ENCODE measurements at regions not wholly inside any gene's neighbourhood (a gene's known extent, or its start where the extent isn't known, plus 50 kb on each side); places are given as distances from the start of the nearest gene placed in this dataset.
"Not testable (repeated sequence)": the region's sequence is repeated elsewhere in the genome, so short reads cannot be mapped to it uniquely, and the experiment has no call there.

DNA sequence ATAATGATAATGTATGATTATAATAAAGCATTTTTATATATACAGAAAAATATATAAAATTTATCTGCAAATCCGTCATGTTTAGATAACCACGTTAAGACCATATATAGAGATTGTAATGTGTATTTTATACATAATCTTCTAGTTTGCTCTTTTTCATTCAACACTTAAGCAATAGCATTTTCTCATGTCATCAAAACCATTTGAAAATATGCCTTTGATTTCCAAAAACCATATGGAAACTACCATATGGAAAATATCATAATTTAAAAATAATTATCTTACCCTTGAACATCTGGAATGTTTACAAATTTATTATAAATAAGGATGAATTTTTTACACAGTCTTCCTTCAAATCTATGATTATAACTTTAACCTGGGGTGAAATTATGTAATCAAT lies 250.4 kb upstream of the NPSR1 start:
- Mint-ChIP-seq H3K4me3 (no peak overlapping the region), H3K36me3 (ENCODE audit: insufficient read depth) (no peaks in the 10 kb centered on the region), H3K9me3 (no peaks in the 10 kb centered on the region), H3K27me3 (ENCODE audit: low read depth) (no peaks in the 10 kb centered on the region), H3K4me1 (ENCODE audit: low read depth) (no peaks in the 10 kb centered on the region)
- ATAC-seq (no peak), DNase-seq (no peak)

DNA sequence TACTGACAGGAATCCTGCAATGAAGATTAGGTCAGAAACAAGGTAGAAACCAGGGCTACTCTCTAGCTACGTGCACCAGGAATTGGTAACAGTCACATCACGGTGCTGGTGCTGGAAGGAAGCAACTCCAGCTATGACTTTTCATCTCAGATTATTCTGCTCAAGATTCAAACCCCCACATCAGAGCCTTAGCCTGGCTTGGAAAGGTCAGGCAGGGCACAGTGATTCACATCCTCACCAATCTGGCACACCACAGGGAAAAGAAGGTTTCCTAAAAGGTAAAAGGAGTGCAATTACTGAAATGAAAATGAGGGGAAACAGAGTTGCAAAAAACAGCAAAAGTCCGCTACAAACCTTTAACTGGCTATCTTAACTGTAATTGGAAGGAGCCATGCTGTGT lies 240.2 kb upstream of the NPSR1 start:
- no peaks in the 10 kb centered on the region for H3K4me1 Mint-ChIP-seq (ENCODE audit: low read depth)
- no peak overlapping the region for H3K4me3 Mint-ChIP-seq
- H3K36me3 Mint-ChIP-seq (ENCODE audit: insufficient read depth) = no peaks in the 10 kb centered on the region
- DNase-seq (no peak), ATAC-seq (no peak)
- H3K27me3 Mint-ChIP-seq (ENCODE audit: low read depth) = no peaks in the 10 kb centered on the region
- H3K9me3 Mint-ChIP-seq = no peaks in the 10 kb centered on the region

DNA sequence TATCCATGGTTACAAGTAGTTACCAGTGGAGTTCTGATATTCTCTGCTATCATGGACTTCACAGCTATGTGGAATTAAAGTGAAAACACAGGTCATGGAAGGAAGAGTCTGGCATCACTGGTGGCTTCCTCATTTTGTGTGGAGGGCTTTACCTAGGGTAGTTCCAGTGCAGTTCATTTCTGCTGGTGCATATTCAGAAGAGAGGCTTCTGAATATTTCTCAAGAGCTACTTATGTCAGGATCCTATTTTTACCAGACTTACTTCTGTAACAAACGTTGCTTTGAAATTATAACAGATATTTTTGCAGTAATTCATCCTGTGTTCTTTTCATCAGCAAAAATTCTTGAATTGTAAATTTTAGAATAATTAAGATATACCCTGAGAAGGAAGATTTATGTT lies 236.5 kb upstream of the NPSR1 start:
- Mint-ChIP-seq H3K4me3 (no peak overlapping the region), H3K4me1 (ENCODE audit: low read depth) (no peaks in the 10 kb centered on the region), H3K36me3 (ENCODE audit: insufficient read depth) (no peaks in the 10 kb centered on the region), H3K27me3 (ENCODE audit: low read depth) (no peaks in the 10 kb centered on the region), H3K9me3 (no peaks in the 10 kb centered on the region)
- DNase-seq = no peak
- no peak for ATAC-seq

DNA sequence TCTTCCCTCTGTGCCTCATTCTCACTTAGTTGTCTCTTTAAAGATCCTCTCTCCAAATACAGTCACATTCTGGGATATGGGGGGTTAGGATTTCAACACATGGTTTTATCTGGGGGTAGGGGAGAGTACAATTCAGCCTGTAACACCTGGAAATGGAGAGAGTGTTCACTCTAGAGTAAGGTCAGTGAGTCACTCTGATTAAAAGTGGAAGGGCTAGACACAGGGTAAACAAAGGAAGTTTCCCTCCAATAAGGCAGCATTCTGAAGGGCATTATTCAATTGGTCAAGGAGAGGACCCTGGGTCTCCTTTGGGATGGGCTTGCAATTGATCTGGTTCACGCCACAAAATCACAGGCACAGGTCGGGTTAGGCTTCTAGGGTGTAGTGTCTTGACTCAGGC lies 232.8 kb upstream of the NPSR1 start:
- H3K4me1 Mint-ChIP-seq (ENCODE audit: low read depth) = no peaks in the 10 kb centered on the region
- H3K36me3 Mint-ChIP-seq (ENCODE audit: insufficient read depth) = no peaks in the 10 kb centered on the region
- DNase-seq (no peak), ATAC-seq (no peak)
- no peaks in the 10 kb centered on the region for H3K9me3 Mint-ChIP-seq
- H3K27me3 Mint-ChIP-seq (ENCODE audit: low read depth) = no peaks in the 10 kb centered on the region
- H3K4me3 Mint-ChIP-seq = no peak overlapping the region

DNA sequence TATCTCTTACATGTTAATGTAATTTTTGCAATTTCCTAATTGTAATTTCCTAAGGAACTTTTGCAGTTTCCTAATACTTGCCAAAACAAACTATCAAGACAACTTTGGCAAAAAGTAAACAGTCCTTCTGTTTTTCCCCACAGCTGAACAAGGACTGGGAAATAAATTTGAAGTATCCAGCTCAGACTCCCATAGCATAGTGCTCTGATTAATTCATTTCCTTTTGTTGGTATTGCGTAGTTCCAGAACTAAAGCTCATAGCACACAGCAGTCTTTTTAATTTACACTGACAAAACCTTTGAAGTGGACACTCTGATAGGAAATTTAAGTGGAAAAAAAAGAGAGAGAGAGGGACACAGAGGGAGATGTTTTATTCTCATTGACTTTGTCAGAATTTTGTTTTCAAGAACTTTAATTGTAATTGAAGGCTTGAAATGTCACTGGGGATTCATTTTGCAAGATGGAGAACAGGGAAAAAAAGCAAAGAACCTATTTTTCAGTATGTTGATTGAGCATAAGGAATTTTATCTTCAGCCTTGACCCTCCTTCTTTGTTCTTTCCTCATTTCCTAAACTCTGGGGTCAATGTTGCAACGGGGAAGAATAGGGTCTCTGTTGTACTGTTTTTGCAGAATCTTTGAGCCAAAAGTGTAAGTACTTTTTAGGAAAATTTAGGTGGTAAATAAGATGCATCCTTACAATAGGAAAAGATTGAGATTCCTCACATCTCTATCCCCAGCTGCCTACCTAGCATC lies 232.2 kb upstream of the NPSR1 start:
- H3K4me1 Mint-ChIP-seq (ENCODE audit: low read depth) = no peaks in the 10 kb centered on the region
- no peaks in the 10 kb centered on the region for H3K27me3 Mint-ChIP-seq (ENCODE audit: low read depth)
- peaks cover 6% of the 10 kb centered on the region for H3K9me3 Mint-ChIP-seq
- H3K4me3 Mint-ChIP-seq = no peak overlapping the region
- no peaks in the 10 kb centered on the region for H3K36me3 Mint-ChIP-seq (ENCODE audit: insufficient read depth)
- ATAC-seq (no peak), DNase-seq (no peak)

DNA sequence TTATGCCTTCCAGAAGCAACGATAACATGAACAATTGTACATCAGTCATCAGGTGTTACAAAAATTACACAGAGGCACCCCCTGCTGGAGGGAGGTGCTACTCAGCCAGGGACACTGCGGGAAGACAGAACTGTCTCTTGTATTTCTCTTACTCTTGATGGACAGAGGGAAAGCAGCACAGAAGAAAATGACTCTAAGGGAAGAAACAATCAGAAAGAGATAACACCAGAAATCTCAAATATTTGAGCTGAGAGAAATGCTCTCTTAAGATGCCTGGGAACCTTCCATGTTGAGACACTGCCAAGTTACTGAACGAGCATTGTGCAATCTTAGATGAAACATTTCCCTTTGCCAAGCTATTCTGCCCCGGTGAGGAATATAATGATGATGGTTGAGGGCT lies 227.6 kb upstream of the NPSR1 start:
- H3K9me3 Mint-ChIP-seq = peaks cover 9% of the 10 kb centered on the region
- no peak for ATAC-seq

DNA sequence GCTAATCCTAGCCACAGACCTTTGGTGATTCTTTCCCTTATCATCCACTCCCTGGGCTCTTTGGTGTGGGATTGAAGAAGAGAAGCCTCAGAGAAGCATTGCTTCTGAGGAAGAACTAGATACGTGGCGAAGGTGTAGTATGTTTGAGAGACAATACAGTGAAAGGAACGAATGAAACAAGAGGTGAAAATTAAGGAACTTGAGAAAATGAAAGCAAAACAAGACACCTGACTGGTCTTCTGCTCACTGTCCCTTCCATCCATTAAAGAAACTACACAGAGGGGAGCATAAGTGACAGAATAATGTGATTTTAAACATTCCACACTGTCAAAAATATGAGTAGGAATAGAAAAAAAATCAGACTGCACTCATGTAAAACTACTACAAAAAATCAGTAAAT lies 219.6 kb upstream of the NPSR1 start:
- H3K4me1 Mint-ChIP-seq (ENCODE audit: low read depth) = no peaks in the 10 kb centered on the region
- H3K36me3 Mint-ChIP-seq (ENCODE audit: insufficient read depth) = no peaks in the 10 kb centered on the region
- DNase-seq (no peak), ATAC-seq (no peak)
- H3K27me3 Mint-ChIP-seq (ENCODE audit: low read depth) = no peaks in the 10 kb centered on the region
- no peak overlapping the region for H3K4me3 Mint-ChIP-seq
- peaks cover 4% of the 10 kb centered on the region for H3K9me3 Mint-ChIP-seq

More for the DNA sequence above, 227.6 kb upstream of the NPSR1 start:
- Mint-ChIP-seq H3K27me3 (ENCODE audit: low read depth) (no peaks in the 10 kb centered on the region), H3K36me3 (ENCODE audit: insufficient read depth) (no peaks in the 10 kb centered on the region), H3K4me3 (no peak overlapping the region), H3K4me1 (ENCODE audit: low read depth) (no peaks in the 10 kb centered on the region)
- DNase-seq = no peak

DNA sequence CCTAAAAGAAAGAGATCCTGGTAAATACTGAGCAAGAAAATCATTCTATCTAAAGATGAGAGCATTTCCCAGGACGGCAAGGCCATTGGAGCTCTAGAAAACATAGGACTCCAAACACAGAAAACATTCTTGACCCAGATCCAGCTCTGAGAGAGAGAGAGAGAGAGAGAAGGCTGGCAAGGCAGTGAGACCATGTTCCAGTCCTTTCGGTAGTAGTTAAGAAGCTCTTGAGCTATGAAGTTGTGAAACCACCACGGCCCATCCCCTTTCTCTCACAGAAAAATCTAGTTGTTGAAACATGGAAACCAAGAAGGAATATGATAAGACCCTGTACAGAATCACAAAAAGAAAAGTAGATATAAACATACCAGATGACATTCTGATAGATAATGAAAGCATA lies 212.4 kb upstream of the NPSR1 start:
- no peak for ATAC-seq
- Mint-ChIP-seq H3K4me1 (ENCODE audit: low read depth) (no peaks in the 10 kb centered on the region), H3K4me3 (no peak overlapping the region), H3K9me3 (peaks cover 7% of the 10 kb centered on the region), H3K27me3 (ENCODE audit: low read depth) (no peaks in the 10 kb centered on the region), H3K36me3 (ENCODE audit: insufficient read depth) (no peaks in the 10 kb centered on the region)
- DNase-seq = no peak

DNA sequence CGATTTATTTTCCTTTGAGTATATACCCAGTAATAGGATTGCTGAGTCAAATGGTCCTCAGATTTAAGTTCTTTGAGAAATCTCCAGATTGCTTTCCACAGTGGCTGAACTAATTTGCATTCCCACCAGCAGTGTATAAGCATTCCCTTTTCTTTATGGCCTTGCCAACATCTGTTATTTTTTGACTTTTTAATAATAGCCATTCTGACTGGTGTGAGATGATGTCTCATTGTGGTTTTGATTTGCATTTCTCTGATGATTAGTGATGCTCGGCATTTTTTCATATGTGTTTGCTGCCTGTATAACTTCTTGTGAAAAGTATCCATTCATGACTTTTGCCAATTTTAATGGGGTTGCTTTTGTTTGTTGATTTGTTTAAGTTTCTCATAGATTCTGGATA lies 209.5 kb upstream of the NPSR1 start:
- H3K4me3 Mint-ChIP-seq; DNase-seq; ATAC-seq; H3K9me3 Mint-ChIP-seq; H3K4me1 Mint-ChIP-seq (ENCODE audit: low read depth); H3K27me3 Mint-ChIP-seq (ENCODE audit: low read depth); H3K36me3 Mint-ChIP-seq (ENCODE audit: insufficient read depth): not testable (repeated sequence)

DNA sequence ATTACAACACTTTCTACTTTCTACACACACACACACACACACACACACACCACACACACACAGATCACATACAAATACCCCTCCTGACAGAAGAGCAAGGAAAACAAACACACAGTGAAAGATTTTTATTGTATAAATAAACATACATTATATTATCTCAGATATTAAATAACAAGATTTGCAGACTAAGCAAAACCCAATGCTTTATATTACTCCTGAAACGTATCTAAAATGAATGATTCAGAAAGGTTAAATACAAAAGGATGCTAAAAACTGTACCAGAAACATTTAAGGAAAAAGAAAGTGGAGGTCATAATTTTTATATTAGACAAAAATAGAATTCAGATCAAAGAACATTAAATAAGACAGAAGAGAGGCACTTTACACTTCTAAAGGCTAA lies 208.3 kb upstream of the NPSR1 start:
- Mint-ChIP-seq H3K4me1 (ENCODE audit: low read depth) (no peaks in the 10 kb centered on the region), H3K36me3 (ENCODE audit: insufficient read depth) (no peaks in the 10 kb centered on the region), H3K4me3 (no peak overlapping the region), H3K27me3 (ENCODE audit: low read depth) (no peaks in the 10 kb centered on the region), H3K9me3 (peaks cover 4% of the 10 kb centered on the region)
- no peak for ATAC-seq
- no peak for DNase-seq

DNA sequence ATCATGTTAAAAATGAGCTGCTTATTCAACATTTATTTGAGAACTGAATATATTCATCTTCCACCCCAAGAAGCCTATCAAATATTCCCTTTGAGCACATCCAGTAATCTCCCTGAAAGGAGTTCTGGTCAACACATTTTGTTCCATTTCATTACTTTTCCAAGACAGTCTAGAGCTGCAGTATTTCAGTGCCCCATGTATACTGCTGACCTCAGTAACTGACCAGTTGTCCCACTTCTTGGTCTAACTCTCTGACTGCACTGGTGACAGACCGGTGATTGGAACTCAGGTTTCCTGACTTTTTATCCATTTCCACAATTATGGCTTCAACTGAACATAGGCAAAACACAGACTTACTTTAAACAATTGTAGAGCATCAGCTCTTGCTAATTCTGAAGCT lies 206.8 kb upstream of the NPSR1 start:
- ATAC-seq (no peak), DNase-seq (no peak)
- H3K27me3 Mint-ChIP-seq (ENCODE audit: low read depth) = no peaks in the 10 kb centered on the region
- peaks cover 4% of the 10 kb centered on the region for H3K9me3 Mint-ChIP-seq
- H3K4me1 Mint-ChIP-seq (ENCODE audit: low read depth) = no peaks in the 10 kb centered on the region
- no peak overlapping the region for H3K4me3 Mint-ChIP-seq
- no peaks in the 10 kb centered on the region for H3K36me3 Mint-ChIP-seq (ENCODE audit: insufficient read depth)

DNA sequence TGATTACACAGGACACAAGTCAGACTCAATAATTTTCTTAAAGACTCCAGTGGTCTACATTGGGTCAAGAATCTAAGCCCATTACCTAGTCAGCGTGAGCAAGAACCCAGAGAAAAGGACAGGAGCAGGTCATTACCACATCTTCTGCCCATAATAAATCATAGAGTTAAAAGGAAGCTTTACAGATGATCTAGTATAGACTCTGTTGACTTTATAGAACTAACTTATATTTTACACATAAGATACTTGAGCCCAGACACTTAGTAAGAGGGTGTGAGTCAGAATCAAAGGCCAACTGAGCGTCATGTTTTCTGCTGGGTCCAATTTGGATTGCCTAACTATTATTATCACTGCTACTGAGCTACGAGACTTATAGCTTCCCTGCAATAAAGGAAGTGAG lies 206.1 kb upstream of the NPSR1 start:
- no peak for ATAC-seq
- Mint-ChIP-seq H3K36me3 (ENCODE audit: insufficient read depth) (no peaks in the 10 kb centered on the region), H3K4me1 (ENCODE audit: low read depth) (no peaks in the 10 kb centered on the region), H3K4me3 (no peak overlapping the region), H3K9me3 (no peaks in the 10 kb centered on the region), H3K27me3 (ENCODE audit: low read depth) (no peaks in the 10 kb centered on the region)
- DNase-seq = no peak

DNA sequence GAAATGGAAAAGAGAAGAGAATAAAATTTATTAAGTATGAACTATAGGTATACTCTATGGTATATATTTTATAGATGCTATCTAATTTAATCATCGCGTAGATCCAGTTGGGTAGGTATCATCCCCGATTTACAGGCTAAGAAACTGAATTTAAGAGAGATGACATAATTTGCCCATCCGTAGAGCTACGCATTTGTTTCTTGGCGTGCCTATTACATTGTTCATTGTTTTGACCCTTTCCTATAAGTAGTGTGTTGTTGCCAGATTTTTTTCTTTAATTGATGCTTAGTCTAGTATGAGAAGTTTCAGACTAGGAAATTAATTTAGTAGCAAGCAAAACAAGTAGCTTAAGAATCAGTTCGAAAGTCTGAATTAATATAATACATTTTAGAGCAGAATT lies 205.7 kb upstream of the NPSR1 start:
- DNase-seq (no peak), ATAC-seq (no peak)
- H3K4me3 Mint-ChIP-seq = no peak overlapping the region
- H3K4me1 Mint-ChIP-seq (ENCODE audit: low read depth) = no peaks in the 10 kb centered on the region
- H3K9me3 Mint-ChIP-seq = no peaks in the 10 kb centered on the region
- no peaks in the 10 kb centered on the region for H3K36me3 Mint-ChIP-seq (ENCODE audit: insufficient read depth)
- no peaks in the 10 kb centered on the region for H3K27me3 Mint-ChIP-seq (ENCODE audit: low read depth)

DNA sequence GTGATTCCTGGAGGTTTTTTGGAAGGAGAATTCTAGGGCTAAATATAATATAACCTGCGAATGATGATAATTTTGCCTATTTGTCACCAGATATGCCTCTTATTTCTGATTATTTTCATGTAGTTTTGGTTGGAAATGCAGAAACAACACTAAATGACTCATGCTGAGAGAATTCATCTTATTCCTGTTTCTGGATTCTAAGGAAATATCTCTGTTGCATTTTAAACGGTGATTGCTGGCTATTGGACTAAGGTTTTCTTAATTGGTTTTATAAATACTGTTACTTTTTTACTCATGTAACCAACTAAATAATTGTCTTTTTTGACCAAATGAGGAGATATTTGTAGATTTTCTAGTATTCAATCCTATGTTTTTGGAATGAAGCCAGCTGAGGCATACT lies 204.9 kb upstream of the NPSR1 start:
- H3K27me3 Mint-ChIP-seq (ENCODE audit: low read depth) = no peaks in the 10 kb centered on the region
- ATAC-seq (no peak), DNase-seq (no peak)
- H3K9me3 Mint-ChIP-seq = no peaks in the 10 kb centered on the region
- no peaks in the 10 kb centered on the region for H3K4me1 Mint-ChIP-seq (ENCODE audit: low read depth)
- no peaks in the 10 kb centered on the region for H3K36me3 Mint-ChIP-seq (ENCODE audit: insufficient read depth)
- H3K4me3 Mint-ChIP-seq = no peak overlapping the region

DNA sequence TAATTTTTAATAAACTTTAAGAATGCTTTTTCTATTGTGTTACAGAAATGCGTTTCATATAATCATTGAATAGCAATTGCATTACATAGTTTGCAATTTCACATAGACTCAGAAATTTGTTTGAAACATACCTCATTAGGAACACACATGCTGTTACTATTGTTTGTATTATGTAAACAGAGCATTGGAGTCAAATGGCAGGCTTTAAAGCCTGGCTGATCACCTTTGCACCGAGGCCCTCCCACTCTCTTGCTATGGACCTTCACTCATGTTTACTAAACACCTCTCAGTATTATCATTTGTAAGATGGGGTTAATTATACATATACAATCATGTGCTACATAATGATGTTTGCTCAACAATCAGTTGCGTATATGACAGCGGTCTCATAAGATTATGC lies 203.6 kb upstream of the NPSR1 start:
- Mint-ChIP-seq H3K9me3 (no peaks in the 10 kb centered on the region), H3K4me1 (ENCODE audit: low read depth) (no peaks in the 10 kb centered on the region), H3K4me3 (no peak overlapping the region), H3K36me3 (ENCODE audit: insufficient read depth) (no peaks in the 10 kb centered on the region), H3K27me3 (ENCODE audit: low read depth) (no peaks in the 10 kb centered on the region)
- DNase-seq (no peak), ATAC-seq (no peak)

DNA sequence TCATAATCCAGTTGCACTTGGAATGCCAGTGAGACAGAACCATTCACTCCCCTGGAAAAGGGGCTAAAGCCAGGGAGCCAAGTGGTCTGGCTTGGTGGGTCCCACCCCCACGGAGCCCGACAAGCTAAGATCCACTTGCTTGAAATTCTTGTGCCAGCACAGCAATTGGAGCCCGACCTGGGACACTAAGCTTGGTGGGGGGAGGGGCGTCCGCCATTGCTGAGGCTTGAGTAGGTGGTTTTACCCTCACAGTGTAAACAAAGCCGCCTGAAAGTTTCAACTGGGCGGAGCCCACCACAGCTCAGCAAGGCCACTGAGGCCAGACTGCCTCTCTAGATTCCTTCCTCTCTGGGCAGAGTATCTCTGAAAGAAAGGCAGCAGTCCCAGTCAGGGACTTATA lies 200.7 kb upstream of the NPSR1 start:
- Mint-ChIP-seq H3K9me3 (peaks cover 10% of the 10 kb centered on the region), H3K27me3 (ENCODE audit: low read depth) (no peaks in the 10 kb centered on the region), H3K36me3 (ENCODE audit: insufficient read depth) (no peaks in the 10 kb centered on the region), H3K4me1 (ENCODE audit: low read depth) (no peaks in the 10 kb centered on the region), H3K4me3 (no peak overlapping the region)
- ATAC-seq = no peak
- no peak for DNase-seq
